ENCODE measurements at regions not wholly inside any gene's neighbourhood (a gene's known extent, or its start where the extent isn't known, plus 50 kb on each side); places are given as distances from the start of the nearest gene placed in this dataset.

DNA sequence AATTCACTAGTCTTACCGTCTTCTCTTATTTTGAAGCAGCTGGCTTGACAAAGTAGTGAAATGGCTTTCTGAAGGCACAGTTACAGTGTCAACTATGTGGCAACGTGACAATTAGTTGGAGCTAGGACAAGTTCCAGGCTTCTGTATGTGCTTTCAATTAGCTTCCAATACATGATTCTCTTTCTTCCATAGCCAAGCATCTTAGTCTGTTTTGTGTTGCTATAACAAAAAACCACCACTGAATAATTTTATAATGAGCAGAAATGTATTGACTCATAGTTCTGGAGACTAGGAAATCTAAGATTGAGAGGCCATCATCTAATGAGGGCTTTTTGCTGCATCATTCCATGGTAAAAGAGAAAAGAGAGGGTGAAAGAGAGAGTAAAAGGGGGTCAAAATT is 365.1 kb upstream of the PLSCR5 start:
- ATAC-seq (replicated peaks in 1 of 2) (no peak), DNase-seq (no peak)
- H3K9me3 Mint-ChIP-seq = peaks cover 2 to 6% of the 10 kb centered on the region in 2 donors
- H3K27me3 Mint-ChIP-seq (ENCODE audit: low read depth) = no peaks in the 10 kb centered on the region
- H3K4me1 Mint-ChIP-seq (ENCODE audit: low read depth) = no peaks in the 10 kb centered on the region
- no peak overlapping the region for H3K27ac Mint-ChIP-seq
- no peak overlapping the region for H3K4me3 Mint-ChIP-seq
- H3K36me3 Mint-ChIP-seq (ENCODE audit: insufficient read depth in 2 of 2) = no peaks in the 10 kb centered on the region

DNA sequence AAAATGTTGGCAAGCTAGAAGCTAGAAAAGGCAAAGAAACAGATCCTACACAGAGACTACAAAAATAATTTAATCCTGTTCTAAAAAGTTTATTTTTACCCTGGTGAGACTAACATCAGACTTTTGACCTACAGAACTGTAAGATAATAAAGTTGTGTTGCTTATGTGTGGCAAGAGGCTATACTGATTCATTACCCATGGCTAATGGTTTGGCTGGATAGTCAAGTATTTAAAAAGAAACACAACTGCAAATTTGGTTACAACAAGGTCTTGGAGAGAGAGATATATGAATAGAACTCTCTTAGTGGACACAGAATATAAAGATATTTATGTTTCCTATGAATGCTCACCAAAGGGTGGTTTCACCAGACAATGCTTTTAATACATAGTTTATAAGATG is 364.2 kb upstream of the PLSCR5 start:
- Mint-ChIP-seq H3K36me3 (ENCODE audit: insufficient read depth in 2 of 2) (no peaks in the 10 kb centered on the region), H3K9me3 (peaks cover 5 to 6% of the 10 kb centered on the region in 2 donors), H3K4me3 (no peak overlapping the region), H3K4me1 (ENCODE audit: low read depth) (no peaks in the 10 kb centered on the region), H3K27me3 (ENCODE audit: low read depth) (no peaks in the 10 kb centered on the region), H3K27ac (no peak overlapping the region)
- no peak for ATAC-seq (replicated peaks in 1 of 2)
- no peak for DNase-seq

DNA sequence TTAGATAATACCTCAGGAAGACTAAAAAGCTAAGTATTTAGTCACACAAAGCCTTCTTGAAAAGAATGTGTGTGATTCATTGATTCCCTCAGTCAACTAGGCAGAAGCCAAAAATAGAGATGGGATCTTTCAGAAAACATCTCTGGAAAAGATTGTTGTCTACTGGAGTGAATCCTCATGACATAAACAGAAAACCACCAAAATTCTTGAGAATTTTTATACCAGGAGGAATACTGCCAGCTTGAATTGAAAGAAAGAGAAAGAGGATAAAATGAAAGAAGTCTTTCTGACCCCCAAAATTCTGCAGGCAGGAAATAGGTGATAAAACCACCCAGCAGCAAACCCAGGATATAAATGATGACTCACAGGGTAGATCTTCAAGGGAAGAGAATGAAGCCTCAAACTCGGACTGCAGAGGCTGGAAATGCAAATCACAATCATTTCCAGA is 363.1 kb upstream of the PLSCR5 start:
- Mint-ChIP-seq H3K9me3 (peaks cover 7 to 9% of the 10 kb centered on the region in 2 donors), H3K27me3 (ENCODE audit: low read depth) (no peaks in the 10 kb centered on the region), H3K36me3 (ENCODE audit: insufficient read depth in 2 of 2) (peaks cover 0 to 5% of the 10 kb centered on the region in 2 donors), H3K4me1 (ENCODE audit: low read depth) (no peaks in the 10 kb centered on the region), H3K4me3 (no peak overlapping the region), H3K27ac (no peak overlapping the region)
- no peak for DNase-seq
- ATAC-seq (replicated peaks in 1 of 2) = no peak

DNA sequence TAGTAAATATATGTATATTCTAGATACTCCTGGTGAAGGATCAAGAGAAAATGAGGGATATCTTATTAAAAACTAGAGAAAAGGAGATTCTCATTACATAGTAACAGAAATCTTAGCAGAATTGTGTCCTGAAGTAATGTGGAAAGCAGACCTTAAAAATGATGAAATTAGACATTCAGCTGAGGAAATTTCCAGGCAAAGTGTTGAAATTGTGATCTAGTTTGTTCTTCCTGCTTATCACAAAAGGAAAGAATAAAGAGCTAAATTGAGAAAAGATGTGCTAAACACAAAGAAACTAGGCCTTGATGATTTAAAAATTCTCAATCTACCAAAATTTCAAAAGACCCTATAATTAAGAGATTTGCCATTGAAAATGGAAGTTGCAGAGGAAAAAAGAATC is 362.6 kb upstream of the PLSCR5 start:
- Mint-ChIP-seq H3K36me3 (ENCODE audit: insufficient read depth in 2 of 2) (peaks cover 0 to 5% of the 10 kb centered on the region in 2 donors), H3K9me3 (peaks cover 7 to 9% of the 10 kb centered on the region in 2 donors), H3K27ac (no peak overlapping the region), H3K27me3 (ENCODE audit: low read depth) (no peaks in the 10 kb centered on the region), H3K4me3 (no peak overlapping the region), H3K4me1 (ENCODE audit: low read depth) (no peaks in the 10 kb centered on the region)
- DNase-seq (no peak), ATAC-seq (replicated peaks in 1 of 2) (no peak)

DNA sequence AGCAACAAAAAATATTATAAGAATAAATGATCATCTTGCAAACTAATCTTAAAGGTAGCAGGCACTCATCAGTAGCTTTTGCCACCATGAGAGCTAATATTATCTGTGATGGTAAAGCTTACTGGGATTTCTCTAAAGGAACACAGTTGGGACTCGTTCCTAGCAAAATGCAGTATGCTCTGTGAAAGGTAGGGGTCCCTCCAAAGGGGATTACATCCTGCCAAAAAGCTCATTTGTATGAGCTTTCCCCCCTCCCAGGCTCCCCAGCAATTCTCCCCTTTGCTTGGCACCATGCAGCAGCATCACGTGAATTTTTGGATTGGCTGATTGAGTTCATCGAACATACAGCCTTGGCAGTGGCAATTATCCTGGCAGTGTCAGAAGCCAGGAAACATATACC is 361.0 kb upstream of the PLSCR5 start:
- H3K4me1 Mint-ChIP-seq (ENCODE audit: low read depth) = no peaks in the 10 kb centered on the region
- no peak for DNase-seq
- ATAC-seq (replicated peaks in 1 of 2) = no peak

DNA sequence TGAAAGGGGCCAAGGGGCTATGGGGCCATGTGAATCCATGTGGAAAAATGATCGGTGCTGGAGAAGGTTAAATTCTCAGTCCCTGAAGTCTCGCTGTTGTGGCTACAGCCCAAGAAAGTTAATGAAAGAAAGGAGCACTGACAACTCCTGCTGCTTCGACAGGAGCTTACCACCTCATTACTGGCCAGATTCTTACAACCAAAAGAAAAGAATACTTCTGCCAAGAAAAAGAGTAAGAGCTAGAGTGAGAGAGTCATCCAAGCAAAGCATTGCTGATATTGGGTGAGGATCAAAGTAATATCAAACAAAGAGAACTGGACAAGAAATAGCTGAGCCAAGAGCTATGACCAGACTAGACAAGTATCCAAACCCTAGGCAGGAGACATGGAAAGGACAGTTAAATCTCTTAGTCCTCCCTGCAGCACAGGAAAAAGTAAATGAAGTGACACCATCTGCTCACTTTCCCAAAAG is 348.4 kb upstream of the PLSCR5 start:
- no peaks in the 10 kb centered on the region for H3K36me3 Mint-ChIP-seq (ENCODE audit: insufficient read depth in 2 of 2)
- no peaks in the 10 kb centered on the region for H3K4me1 Mint-ChIP-seq (ENCODE audit: low read depth)
- no peak overlapping the region for H3K27ac Mint-ChIP-seq
- ATAC-seq (replicated peaks in 1 of 2) (no peak), DNase-seq (no peak)
- peaks cover 0 to 1% of the 10 kb centered on the region in 2 donors for H3K9me3 Mint-ChIP-seq
- H3K4me3 Mint-ChIP-seq = no peak overlapping the region
- H3K27me3 Mint-ChIP-seq (ENCODE audit: low read depth) = no peaks in the 10 kb centered on the region

More for the DNA sequence above, 361.0 kb upstream of the PLSCR5 start:
- Mint-ChIP-seq H3K36me3 (ENCODE audit: insufficient read depth in 2 of 2) (peaks cover 0 to 5% of the 10 kb centered on the region in 2 donors), H3K27me3 (ENCODE audit: low read depth) (no peaks in the 10 kb centered on the region), H3K4me3 (no peak overlapping the region), H3K9me3 (peaks cover 7 to 10% of the 10 kb centered on the region in 2 donors), H3K27ac (no peak overlapping the region)

DNA sequence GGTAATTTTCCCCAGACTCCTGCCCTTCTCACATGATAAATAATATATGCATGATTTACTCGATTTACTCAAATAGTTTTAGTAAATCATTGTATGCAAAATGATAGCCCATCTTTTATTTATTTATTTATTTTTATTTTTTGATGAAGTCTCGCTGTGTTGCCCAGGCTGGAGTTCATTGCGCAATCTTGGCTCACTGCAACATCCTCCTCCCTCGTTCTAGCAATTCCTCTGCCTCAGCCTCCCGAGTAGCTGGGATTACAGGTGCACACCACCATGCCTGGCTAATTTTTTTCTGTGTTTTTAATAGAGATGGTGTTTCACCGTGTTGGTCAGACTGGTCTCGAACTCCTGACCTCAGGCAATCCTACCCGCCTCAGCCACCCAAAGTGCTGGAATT is 343.8 kb upstream of the PLSCR5 start:
- H3K27me3 Mint-ChIP-seq (ENCODE audit: low read depth) = no peaks in the 10 kb centered on the region
- DNase-seq = no peak
- no peak overlapping the region for H3K27ac Mint-ChIP-seq
- H3K4me1 Mint-ChIP-seq (ENCODE audit: low read depth) = no peaks in the 10 kb centered on the region
- no peak for ATAC-seq (replicated peaks in 1 of 2)
- peaks cover 2 to 4% of the 10 kb centered on the region in 2 donors for H3K9me3 Mint-ChIP-seq
- H3K36me3 Mint-ChIP-seq (ENCODE audit: insufficient read depth in 2 of 2) = no peaks in the 10 kb centered on the region
- no peak overlapping the region for H3K4me3 Mint-ChIP-seq

DNA sequence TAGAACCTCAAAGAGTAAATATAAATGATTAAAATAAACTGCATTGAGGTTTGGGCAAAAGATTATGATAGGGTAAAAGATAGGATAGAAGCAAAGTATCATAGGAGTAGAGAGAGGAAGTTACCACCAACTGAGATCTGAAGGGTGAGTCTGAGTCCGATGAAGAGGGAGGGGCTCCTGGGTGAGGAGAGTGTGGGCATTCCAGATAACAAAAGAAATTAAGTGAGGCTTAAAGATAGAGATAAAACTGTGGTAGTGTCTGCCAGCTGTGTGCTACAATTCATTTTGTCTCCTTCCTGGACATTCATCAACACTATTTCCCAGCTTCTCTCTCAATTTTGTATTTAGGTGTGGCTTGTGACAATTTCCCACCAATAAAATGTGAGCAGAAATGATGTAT is 343.0 kb upstream of the PLSCR5 start:
- ATAC-seq (replicated peaks in 1 of 2) = no peak
- no peaks in the 10 kb centered on the region for H3K36me3 Mint-ChIP-seq (ENCODE audit: insufficient read depth in 2 of 2)
- H3K4me1 Mint-ChIP-seq (ENCODE audit: low read depth) = no peaks in the 10 kb centered on the region
- H3K27ac Mint-ChIP-seq = no peak overlapping the region
- H3K27me3 Mint-ChIP-seq (ENCODE audit: low read depth) = no peaks in the 10 kb centered on the region
- peaks cover 4 to 8% of the 10 kb centered on the region in 2 donors for H3K9me3 Mint-ChIP-seq
- no peak overlapping the region for H3K4me3 Mint-ChIP-seq
- DNase-seq = no peak

DNA sequence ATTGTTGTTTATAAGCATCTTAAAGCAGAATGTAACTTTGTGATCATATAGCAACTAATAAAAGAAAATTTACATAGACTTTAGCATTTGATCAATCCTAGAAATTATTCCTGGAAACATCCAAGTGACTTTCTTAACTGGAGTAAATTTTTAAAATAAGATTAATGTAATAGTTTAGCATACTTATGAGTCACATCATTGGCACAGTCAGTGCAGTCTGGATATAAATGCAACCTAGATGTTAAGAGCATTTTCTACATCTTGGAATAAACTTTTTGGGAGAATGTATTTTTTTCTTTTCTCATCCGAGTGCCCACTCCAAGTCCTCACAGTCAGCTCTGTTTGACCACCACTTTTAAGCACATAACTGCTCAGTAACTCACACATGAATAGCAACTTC is 324.6 kb upstream of the PLSCR5 start:
- no peak for ATAC-seq (replicated peaks in 1 of 2)
- Mint-ChIP-seq H3K36me3 (ENCODE audit: insufficient read depth in 2 of 2) (no peaks in the 10 kb centered on the region), H3K4me1 (ENCODE audit: low read depth) (no peaks in the 10 kb centered on the region), H3K9me3 (peaks cover 2 to 6% of the 10 kb centered on the region in 2 donors), H3K4me3 (no peak overlapping the region), H3K27ac (no peak overlapping the region), H3K27me3 (ENCODE audit: low read depth) (no peaks in the 10 kb centered on the region)
- no peak for DNase-seq

DNA sequence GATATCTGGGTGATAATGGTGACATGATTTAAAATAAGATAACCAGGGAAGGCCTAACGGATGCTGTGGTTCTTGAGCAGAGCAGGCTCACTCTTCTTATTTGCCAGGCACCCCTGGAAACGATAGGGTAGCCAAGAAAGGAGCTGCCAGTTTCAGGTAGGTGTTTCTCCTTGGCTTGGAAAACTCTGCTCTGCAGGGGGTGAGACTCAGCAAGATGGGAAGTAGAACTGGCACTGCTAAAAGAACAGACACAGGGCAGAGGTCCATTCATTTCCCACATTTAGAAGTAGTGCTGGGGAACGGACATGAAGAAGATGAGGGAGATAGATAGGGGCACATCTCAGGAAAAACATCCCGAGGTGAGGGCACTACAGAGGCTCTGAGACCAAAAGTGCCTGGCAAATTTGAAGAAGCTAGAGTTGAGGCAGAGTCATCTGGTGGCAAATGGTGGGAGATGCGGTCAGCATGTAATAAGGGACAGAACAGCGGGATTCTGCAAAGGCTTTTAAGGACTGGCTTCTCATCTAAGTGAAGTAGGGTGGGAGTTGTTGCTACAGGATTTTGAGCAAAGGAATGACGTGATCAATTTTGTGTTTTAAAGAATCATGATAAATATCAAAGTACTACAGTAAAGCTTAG is 323.4 kb upstream of the PLSCR5 start:
- DNase-seq (no peak), ATAC-seq (replicated peaks in 1 of 2) (no peak)
- Mint-ChIP-seq H3K27ac (no peak overlapping the region), H3K4me1 (ENCODE audit: low read depth) (no peaks in the 10 kb centered on the region), H3K27me3 (ENCODE audit: low read depth) (no peaks in the 10 kb centered on the region), H3K4me3 (no peak overlapping the region), H3K36me3 (ENCODE audit: insufficient read depth in 2 of 2) (no peaks in the 10 kb centered on the region), H3K9me3 (peaks cover 2 to 6% of the 10 kb centered on the region in 2 donors)

DNA sequence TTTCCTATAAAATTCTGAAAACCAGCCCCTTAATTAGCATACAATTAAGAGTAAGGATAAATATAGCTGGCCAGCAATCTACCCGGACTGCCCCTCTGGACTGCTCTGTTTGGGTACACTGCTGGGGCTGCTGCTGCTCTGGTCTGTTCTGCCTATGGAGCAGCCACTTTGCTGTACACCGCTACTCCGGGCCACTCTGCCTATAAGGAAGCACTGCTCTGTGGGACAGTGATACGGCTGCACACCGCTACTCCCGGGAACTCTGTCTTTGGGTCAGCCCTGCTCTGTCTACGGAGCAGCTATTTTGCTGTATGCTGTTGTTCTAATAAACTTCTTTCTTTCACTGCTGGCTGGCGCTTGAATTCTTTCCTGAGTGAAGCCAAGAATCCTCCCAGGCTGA is 316.5 kb upstream of the PLSCR5 start:
- DNase-seq (no peak), ATAC-seq (replicated peaks in 1 of 2) (no peak)
- H3K27ac Mint-ChIP-seq = no peak overlapping the region
- H3K9me3 Mint-ChIP-seq = peaks cover 3 to 5% of the 10 kb centered on the region in 2 donors
- H3K27me3 Mint-ChIP-seq (ENCODE audit: low read depth) = no peaks in the 10 kb centered on the region
- no peaks in the 10 kb centered on the region for H3K4me1 Mint-ChIP-seq (ENCODE audit: low read depth)
- no peaks in the 10 kb centered on the region for H3K36me3 Mint-ChIP-seq (ENCODE audit: insufficient read depth in 2 of 2)
- H3K4me3 Mint-ChIP-seq = no peak overlapping the region

DNA sequence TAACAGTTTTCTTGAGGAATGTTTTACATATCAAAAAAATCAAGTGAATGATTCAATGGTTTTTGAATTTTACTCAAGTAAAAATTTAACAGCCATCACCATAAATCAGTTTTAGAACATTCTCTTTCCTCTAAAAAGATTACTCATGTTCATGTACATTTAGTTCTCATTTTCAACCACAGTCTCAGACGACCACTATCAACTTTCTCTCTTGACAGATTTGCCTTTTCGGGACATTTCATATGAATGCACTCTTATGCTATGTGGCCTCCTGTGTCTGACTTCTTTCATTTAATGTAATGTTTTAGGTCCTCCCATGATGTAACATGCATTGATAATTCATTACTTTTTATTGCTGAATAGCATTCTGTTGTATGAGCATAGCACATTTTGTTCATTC is 309.3 kb upstream of the PLSCR5 start:
- ATAC-seq (replicated peaks in 1 of 2) = no peak
- no peak for DNase-seq
- H3K36me3 Mint-ChIP-seq (ENCODE audit: insufficient read depth in 2 of 2) = no peaks in the 10 kb centered on the region
- H3K4me3 Mint-ChIP-seq = no peak overlapping the region
- H3K4me1 Mint-ChIP-seq (ENCODE audit: low read depth) = no peaks in the 10 kb centered on the region
- H3K27me3 Mint-ChIP-seq (ENCODE audit: low read depth) = no peaks in the 10 kb centered on the region
- H3K9me3 Mint-ChIP-seq = peaks cover 4 to 8% of the 10 kb centered on the region in 2 donors
- no peak overlapping the region for H3K27ac Mint-ChIP-seq

DNA sequence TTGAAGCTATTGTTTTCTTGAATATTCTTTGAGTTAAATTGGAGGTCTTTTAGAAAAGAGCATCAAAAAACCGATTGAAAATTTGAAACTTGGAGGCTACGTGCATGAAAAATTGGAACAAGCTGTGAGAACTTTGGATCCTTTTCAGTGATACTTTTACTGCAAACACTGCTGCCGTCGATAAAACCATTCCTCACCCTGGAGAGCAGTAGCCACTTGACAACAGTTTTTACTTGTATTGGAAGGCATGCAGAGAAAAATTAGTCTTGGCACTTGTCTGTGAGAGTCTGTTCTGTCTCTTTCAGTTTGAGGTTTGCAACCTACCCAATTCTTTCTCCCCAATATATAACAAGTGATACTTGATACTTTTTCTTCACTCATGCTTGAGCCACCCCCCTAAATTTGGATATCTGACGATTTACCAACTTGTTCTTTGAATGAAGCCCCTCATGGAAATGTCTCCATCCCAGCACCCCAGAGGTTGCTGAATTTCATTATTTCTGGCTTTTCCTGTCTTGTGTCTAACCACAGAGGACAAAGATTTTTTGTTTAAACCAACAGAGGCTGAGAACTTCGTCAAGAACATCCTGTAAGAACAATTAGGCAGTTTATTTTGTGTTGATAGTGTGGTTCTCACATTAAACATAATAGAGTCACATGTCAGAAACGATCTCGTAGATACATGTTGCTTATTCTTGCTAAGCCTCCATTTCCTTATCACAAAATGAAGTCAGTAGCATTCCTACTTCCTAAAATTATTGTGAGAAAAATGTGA is 307.3 kb upstream of the PLSCR5 start:
- Mint-ChIP-seq H3K27ac (no peak overlapping the region), H3K9me3 (peaks cover 4 to 5% of the 10 kb centered on the region in 2 donors), H3K4me3 (no peak overlapping the region), H3K36me3 (ENCODE audit: insufficient read depth in 2 of 2) (no peaks in the 10 kb centered on the region), H3K27me3 (ENCODE audit: low read depth) (no peaks in the 10 kb centered on the region), H3K4me1 (ENCODE audit: low read depth) (no peaks in the 10 kb centered on the region)
- DNase-seq = no peak
- no peak for ATAC-seq (replicated peaks in 1 of 2)

All from activated T-cell treated with anti-CD3 and anti-CD28 coated beads, Interleukin-2, amount 50 U/mL, for 72 hours (primary cell).